ENCODE measurements at regions not wholly inside any gene's neighbourhood (a gene's known extent, or its start where the extent isn't known, plus 50 kb on each side); places are given as distances from the start of the nearest gene placed in this dataset.
"Not testable (repeated sequence)": the region's sequence is repeated elsewhere in the genome, so short reads cannot be mapped to it uniquely, and the experiment has no call there.

GRCh38 chr10:94124147-94124546, 130.4 kb downstream of the PLCE1 start:
- not testable (repeated sequence) for DNase-seq (ENCODE audit: low read depth in 4 of 4, low spot score in 1 of 4)

GRCh38 chr10:94125268-94125667, 131.5 kb downstream of the PLCE1 start:
- DNase-seq (ENCODE audit: low read depth in 4 of 4, low spot score in 1 of 4) = not testable (repeated sequence)

DNA sequence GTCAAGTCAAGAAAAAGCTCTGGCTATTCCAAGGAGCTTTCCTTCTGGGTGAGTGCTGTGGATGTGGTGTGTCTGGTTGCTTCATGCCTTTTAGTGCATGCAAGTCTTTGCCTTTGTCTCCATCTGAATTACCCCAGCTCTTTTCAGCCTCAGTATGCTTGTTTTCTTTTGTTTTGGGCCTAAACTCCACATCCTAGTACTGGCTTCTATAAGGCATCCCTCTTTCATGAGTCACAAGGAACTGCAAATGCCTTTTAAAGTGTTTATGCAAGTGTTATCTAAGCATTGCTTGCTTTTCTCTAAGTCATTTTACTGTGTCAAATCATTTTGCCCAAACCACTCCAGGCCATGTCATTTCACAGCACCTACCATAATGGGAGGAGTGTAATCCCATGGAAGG, 132.1 kb downstream of the PLCE1 start:
- no peak for DNase-seq (ENCODE audit: low read depth in 4 of 4, low spot score in 1 of 4)

DNA sequence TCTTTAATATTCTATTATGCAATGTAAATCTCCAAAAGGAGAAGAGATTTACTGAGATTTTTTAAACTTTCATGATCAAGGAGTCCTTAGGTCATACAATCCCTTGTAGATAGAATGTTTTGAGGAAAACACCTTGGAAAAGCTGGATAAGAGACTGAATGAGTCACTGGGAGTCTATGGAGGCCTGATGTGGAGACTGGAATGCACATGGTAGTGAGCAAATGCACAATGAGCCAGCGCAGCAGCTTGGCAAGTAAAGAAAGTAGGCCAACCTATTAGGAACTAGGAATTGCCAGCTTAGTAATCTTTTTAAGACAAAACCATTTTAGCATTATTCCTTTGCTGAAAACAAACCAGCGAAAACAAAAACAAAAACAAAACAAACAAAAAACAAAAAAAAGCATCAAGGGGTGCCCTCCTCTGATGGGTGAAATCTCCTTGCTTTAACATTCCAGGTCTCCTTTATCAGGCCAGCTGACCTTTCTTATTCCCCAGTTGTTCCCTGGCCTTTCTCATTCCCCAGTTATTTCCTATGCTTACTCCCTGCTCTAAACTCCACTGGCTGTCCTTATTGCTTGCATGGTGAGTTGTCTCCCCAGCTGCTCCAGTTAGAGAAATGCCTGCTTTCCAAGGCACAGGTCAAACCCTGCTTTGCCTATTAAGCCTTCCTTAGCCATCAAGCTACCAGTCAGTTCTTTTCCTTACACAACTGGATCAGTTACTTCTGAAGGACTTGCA, 135.8 kb downstream of the PLCE1 start:
- DNase-seq (ENCODE audit: low read depth in 4 of 4, low spot score in 1 of 4) = no peak

GRCh38 chr10:94131885-94132284, 138.2 kb downstream of the PLCE1 start:
- no peak for DNase-seq (ENCODE audit: low read depth in 4 of 4, low spot score in 1 of 4)

GRCh38 chr10:94133239-94133638, 139.5 kb downstream of the PLCE1 start:
- DNase-seq (ENCODE audit: low read depth in 4 of 4, low spot score in 1 of 4) = no peak

- DNase-seq (ENCODE audit: low read depth in 4 of 4, low spot score in 1 of 4) = no peak
Measured at GRCh38 chr10:94137747-94138146, 144.0 kb downstream of the PLCE1 start.

DNA sequence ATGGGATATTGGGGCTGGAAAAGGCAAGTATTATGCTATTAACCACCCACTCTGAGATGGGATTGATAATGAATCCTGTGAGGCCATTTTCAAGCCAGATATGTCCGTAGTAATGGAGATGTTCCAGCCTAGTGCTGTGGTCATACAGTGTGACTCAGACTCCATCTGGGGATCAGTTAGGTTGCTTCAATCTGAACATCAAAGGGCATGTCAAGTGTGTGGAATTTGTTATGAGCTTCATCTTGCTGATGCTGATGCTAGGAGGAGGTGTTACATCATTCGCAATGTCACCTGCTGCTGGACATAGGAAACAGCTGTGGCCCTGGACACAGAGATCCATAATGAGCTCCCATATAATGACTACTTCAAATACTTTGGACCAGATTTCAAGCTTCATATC, 144.7 kb downstream of the PLCE1 start:
- DNase-seq (ENCODE audit: low read depth in 4 of 4, low spot score in 1 of 4) = no peak

- DNase-seq (ENCODE audit: low read depth in 4 of 4, low spot score in 1 of 4) = no peak
Measured at GRCh38 chr10:94143261-94143660, 149.5 kb downstream of the PLCE1 start.

- DNase-seq (ENCODE audit: low read depth in 4 of 4, low spot score in 1 of 4) = no peak
Measured at GRCh38 chr10:94146313-94146712, 152.6 kb downstream of the PLCE1 start.

DNA sequence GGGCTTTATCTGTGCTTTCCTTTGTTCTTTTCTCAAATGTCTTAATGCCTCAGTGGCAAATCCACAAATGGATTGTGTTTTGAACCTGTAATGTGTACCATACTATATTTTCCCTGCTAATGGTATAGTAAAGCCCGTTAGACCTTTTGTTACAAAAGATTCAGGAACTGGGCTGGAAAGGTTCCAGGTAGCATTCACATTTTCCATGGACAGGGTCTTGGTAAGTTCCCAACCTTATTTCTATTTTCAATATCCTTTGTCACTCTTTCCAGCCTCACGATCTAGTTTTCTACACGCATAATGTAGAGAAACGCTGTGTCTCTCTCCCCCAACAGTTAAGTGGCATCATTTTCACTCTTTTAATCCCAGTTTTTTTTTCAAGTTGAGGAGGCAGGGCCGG, 153.0 kb downstream of the PLCE1 start:
- DNase-seq (ENCODE audit: low read depth in 4 of 4, low spot score in 1 of 4) = no peak

DNA sequence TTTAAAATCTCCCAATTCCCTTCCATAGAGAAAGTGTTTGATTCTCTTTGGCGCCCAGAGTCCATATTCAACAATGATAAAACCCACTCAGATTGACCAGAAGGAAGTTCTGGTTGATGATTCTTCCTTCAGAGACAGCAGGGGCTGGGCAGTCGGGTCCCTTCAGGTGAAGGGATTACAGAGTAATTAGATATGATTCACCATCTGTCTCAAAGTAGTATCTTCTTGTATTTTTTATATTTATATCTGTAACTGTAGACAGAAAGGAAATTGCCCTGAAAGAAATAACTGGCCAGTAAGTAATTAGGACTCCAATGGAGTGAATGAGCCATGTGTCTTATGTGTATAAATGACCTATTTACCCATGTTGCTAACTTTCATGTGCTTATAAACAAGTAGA, 156.0 kb downstream of the PLCE1 start:
- no peak for DNase-seq (ENCODE audit: low read depth in 4 of 4, low spot score in 1 of 4)

DNA sequence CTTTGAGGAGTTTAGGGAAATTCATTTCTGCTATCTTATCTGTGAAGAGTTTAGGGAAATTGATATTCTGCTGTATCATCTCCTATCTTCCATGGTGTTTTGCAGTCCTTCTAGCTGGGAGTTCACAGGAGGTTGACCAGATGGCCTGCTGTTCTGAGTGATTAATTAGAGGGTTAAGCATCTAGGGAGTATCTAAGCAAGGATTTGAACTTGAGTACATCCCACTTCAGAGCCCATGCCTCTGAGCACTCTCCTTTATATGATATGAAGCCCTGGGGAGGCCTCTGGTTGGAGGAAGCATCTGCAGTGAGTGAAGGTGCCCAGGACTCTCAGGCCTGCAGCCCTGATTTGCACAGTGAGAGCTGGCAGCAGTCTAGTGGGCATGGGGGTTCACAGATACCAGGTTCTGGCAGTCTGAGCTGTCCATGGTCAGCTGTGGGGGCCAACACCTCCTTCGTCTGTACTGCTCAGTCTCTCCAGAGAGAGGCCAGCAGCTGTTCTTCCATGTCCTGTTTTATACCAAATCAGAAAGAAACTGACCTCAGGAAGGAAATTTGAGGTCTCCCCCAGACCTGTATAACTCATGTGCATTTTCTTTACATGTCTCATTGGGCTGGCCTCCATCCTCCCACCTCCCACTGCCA, 156.9 kb downstream of the PLCE1 start:
- no peak for DNase-seq (ENCODE audit: low read depth in 4 of 4, low spot score in 1 of 4)

- no peak for DNase-seq (ENCODE audit: low read depth in 4 of 4, low spot score in 1 of 4)
Measured at GRCh38 chr10:94155722-94156271, 162.1 kb downstream of the PLCE1 start.

- no peak for DNase-seq (ENCODE audit: low read depth in 4 of 4, low spot score in 1 of 4)
Measured at GRCh38 chr10:94156453-94156852, 162.7 kb downstream of the PLCE1 start.

- DNase-seq (ENCODE audit: low read depth in 4 of 4, low spot score in 1 of 4) = not testable (repeated sequence)
Measured at GRCh38 chr10:94165158-94165611, 171.5 kb downstream of the PLCE1 start.

GRCh38 chr10:94172332-94172731, 178.6 kb downstream of the PLCE1 start:
- DNase-seq (ENCODE audit: low read depth in 4 of 4, low spot score in 1 of 4) = no peak

- DNase-seq (ENCODE audit: low read depth in 4 of 4, low spot score in 1 of 4) = no peak
Measured at GRCh38 chr10:94173594-94173993, 179.9 kb downstream of the PLCE1 start.

GRCh38 chr10:94174838-94175237, 181.1 kb downstream of the PLCE1 start:
- no peak for DNase-seq (ENCODE audit: low read depth in 4 of 4, low spot score in 1 of 4)

DNA sequence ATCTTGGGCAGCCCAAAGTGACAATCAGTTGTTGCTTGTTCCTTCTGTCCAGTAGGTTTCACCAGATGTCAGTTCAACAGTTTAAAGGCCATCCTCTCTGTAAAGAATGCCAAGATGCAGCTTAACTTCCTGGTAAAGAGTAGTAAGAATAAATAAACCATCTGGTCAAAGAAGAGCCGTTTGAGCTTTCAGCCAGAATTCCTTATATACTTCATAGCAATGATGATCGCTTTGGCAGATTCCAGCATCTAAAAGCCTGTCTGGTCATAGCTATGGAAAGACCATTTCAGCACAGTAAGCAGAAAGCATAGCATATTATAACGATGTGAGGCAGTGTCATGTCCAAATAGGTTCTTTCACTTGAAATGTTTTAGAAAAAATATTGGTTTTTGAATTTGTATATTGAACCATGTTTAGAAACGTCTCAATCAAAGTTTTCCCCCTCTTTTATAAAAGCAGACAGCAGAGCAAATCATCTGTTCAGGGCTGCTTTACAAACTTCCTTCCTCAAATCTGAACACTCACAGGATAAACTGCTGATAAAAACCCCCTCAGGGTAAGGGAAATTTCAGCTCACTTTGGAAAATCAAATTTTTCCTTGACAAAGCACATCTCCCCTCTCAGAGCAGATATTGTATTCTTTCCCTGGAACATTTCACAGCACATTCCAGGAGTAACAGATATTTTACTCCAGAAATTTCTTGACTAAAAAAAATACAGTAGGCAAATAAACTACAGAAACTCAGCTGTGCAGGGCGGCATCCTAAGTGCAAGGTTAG, 184.1 kb downstream of the NOC3L start:
- no peak for DNase-seq (ENCODE audit: low read depth in 4 of 4, low spot score in 1 of 4)

DNA sequence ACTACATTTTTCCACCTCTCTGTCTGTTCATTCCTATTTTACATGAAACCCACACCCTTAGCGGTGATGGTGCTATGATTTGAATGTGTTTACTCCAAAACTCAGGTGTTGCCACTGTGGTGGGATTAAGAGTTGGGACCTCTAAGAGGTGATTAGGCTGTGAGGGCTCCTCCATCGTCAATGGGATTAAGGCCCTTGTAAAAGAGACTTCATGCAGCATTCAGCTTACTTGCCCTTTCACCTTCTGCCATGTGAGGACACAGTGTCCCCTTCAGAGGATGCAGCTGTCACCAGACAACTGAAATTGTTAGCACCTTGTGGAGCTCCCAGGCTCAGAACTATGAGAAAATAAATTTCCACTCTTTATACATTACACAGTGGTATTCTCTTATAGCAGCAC, 182.2 kb downstream of the NOC3L start:
- DNase-seq (ENCODE audit: low read depth in 4 of 4, low spot score in 1 of 4) = no peak
